Small intestine (tissue), 7 donors: ENCODE measurements at regions not wholly inside any gene's neighbourhood (a gene's known extent, or its start where the extent isn't known, plus 50 kb on each side); places are given as distances from the start of the nearest gene placed in this dataset.

Experiments used
- DNase-seq, 2 donors: peaks; one replicate each; pipeline versions ENCODE4 v3.0.0 to v3.0.0-alpha.2; 2013
- FAIRE-seq: peaks from 2 replicates; lab custom pipeline; 2012; peaks lifted over from hg19 to GRCh38; lab: Jason Lieb, UNC
- H3K27ac ChIP-seq, 3 donors: one replicate each; pipeline ENCODE4 v1.5.1; 2013; ENCODE audit warnings: low read length in 2 of 3, mild to moderate bottlenecking in 2 of 3, control low read depth in 1 of 3, inconsistent platforms in 1 of 3, low read depth in 1 of 3, moderate library complexity in 1 of 3
- H3K27me3 ChIP-seq, 3 donors: one replicate each; pipeline ENCODE4 v1.6.1; 2013; ENCODE audit warnings: low read length in 3 of 3, inconsistent platforms in 1 of 3; ENCODE audit not compliant: control insufficient read depth in 3 of 3, insufficient read depth in 3 of 3
- H3K36me3 ChIP-seq, 3 donors: one replicate each; pipeline ENCODE4 v1.6.1; 2013; ENCODE audit warnings: low read length in 3 of 3, inconsistent platforms in 1 of 3, low read depth in 1 of 3, mild to moderate bottlenecking in 1 of 3, moderate library complexity in 1 of 3; ENCODE audit not compliant: control insufficient read depth in 3 of 3, insufficient read depth in 2 of 3
- H3K4me1 ChIP-seq, 3 donors: one replicate each; pipeline ENCODE4 v1.6.1; 2013; ENCODE audit warnings: low read length in 2 of 3, inconsistent platforms in 1 of 3, low read depth in 1 of 3, mild to moderate bottlenecking in 1 of 3, moderate library complexity in 1 of 3; ENCODE audit not compliant: control insufficient read depth in 3 of 3, insufficient read depth in 2 of 3
- H3K4me3 ChIP-seq, 3 donors: one replicate each; pipeline ENCODE4 v1.5.1; 2013; ENCODE audit warnings: low read length in 3 of 3, control low read depth in 1 of 3, inconsistent platforms in 1 of 3, low read depth in 1 of 3, mild to moderate bottlenecking in 1 of 3, moderate library complexity in 1 of 3
- H3K9me3 ChIP-seq, 2 donors: one replicate each; pipeline ENCODE4 v1.6.1; 2013; ENCODE audit warnings: low read depth in 1 of 2, low read length in 1 of 2; ENCODE audit not compliant: control insufficient read depth in 2 of 2, insufficient read depth in 1 of 2
- WGBS, 3 donors: extraction: QIAGEN DNeasy Blood & Tissue Kit; methylation state at CpG; one replicate each; pipeline ENCODE4 v1.1.7; 2013; 5-methylcytosine and 5-hydroxymethylcytosine counted together
- donor health status: healthy with polysubstance abuse.
- donor health status: control.
- donor health status: control.
- donor health status: Bipolar disorder and iron deficiency.
- donor health status: healthy.

DNA sequence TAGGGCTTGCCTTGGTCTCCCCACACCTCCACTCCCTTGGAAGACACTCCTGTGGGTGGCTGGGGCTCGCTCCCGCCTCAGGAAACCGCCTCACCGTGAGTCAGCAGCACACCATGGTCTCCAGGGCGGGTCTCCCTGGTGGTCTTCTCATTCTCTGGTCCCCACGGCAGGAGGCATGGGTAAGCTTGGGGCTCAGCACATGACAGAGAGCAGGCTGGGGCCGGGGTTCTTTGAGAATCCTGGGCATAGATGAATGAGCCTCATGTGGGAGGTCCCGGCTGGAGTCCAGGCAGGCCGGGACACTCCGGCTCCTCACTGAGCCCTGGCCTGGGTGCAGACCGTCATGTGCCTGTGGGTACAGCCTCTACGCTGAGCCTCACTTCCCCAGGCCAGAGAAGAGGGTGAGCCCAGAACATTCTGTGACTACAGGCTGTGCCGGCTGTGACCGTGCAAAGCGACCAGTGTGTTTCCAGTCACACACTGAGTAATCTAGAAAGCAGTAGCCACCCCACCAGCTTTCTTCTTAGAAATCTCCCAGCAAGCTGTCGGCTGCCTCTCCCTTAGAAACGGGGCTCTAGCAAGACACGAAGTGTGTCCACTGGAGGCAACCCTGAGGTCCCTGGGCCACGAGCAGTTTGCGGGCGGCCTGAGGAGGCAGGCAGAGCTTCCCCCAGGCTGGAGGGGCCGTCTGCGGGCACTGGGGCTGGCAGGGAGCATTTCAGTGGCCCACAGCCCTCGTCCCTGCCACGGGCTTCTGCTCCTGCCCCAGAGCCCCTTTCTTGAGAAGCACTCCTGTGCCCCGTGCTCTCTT, 93.1 kb downstream of the RHOB start:
- FAIRE-seq: no peak
- WGBS, 3 donors: 78 to 86% (median 83%) methylated on average over 26 of the region's 26 CpGs

DNA sequence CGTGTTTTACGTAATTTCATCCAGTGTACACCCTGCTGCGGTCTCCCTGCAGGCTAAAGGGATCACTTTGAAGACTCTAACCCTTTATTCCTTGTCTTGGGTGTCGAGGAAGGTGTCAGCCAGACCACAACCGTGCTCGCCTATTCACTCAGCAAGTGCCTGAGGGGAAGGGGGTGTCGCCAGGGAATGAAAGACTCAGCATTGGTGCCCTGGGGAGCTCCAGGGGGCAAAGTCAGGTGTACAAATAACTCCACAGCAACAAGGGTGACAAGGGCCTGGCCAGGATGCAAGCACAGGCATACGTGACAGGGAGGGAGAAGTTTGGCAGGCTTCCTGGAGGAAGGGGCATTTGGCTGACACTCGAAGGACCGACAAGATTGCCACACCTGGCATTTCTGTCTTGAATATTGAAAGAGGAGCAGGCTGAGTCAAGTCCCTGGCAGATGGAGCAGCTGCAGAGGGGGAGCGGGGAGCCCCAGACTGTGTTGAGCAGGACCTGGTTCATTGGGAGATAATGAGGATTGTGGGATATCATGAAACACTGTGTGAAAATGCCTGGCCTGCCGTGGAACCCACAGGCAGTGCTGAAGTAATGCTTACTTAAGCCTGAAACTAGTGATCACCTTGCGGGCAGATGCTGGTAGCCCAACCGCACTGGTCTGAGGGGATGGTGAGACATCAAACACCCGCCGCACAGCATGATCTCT, 93.9 kb downstream of the RHOB start:
- peaks cover 0 to 29% (median 0%) of the 10 kb centered on the region in 3 donors for H3K4me1 ChIP-seq
- H3K4me3 ChIP-seq: no peak overlapping the region
- DNase-seq (no peak), FAIRE-seq (no peak)
- WGBS, 3 donors: 78 to 90% (median 78%) methylated on average over 16 of the region's 16 CpGs
- no peak overlapping the region for H3K27ac ChIP-seq
- H3K27me3 ChIP-seq: no peaks in the 10 kb centered on the region
- H3K36me3 ChIP-seq: no peaks in the 10 kb centered on the region
- peaks cover 0 to 1% of the 10 kb centered on the region in 2 donors for H3K9me3 ChIP-seq

More for the DNA sequence above, 93.1 kb downstream of the RHOB start:
- no peak for DNase-seq
- no peaks in the 10 kb centered on the region for H3K27me3 ChIP-seq
- H3K27ac ChIP-seq: no peak overlapping the region
- no peak overlapping the region for H3K4me3 ChIP-seq
- no peaks in the 10 kb centered on the region for H3K36me3 ChIP-seq
- H3K9me3 ChIP-seq: no peaks in the 10 kb centered on the region
- H3K4me1 ChIP-seq: peaks cover 0 to 29% (median 0%) of the 10 kb centered on the region in 3 donors

DNA sequence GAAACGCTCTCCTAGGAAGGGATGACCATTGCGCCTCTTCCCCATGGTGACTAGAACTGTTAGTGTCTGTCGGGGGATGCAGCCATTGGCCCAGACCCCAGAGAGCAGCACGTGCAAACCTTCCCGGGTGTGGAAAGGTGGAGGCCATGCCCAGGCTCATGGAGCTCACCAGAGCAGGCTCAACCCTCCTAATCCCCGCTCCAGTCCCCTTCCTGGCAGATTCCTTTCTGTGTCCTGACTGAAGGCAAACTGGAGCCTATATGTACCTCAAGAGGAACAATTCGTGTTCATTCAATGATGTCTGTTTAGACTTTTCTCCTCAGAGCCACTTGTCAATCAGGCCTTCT, 94.4 kb downstream of the RHOB start:
- WGBS, 3 donors: 83 to 89% (median 85%) methylated on average over 7 of the region's 7 CpGs
- no peak for FAIRE-seq

DNA sequence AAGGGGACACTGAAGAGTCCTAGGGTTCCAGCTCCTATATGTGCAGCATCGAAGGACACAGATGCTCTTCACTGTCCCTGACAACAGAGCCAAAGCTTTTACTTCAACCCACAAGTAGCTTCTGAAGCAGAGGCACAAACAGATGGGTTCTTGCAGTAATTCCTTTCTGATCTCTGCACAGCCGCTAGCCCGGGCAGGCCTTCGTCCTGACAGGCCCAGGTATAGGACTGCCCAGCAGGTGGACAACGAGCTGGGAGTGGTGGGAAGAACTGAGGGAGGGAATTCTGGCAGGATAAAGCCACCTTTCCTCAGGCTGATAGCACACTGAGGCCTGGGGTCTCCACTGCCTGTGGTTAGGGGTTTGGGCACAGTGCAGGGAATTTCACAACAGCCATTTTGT, 94.8 kb downstream of the RHOB start:
- H3K4me1 ChIP-seq: peaks cover 0 to 29% (median 0%) of the 10 kb centered on the region in 3 donors
- H3K4me3 ChIP-seq: no peak overlapping the region
- 86 to 90% (median 89%) methylated on average over 5 of the region's 5 CpGs for WGBS, 3 donors
- H3K27me3 ChIP-seq: no peaks in the 10 kb centered on the region
- peaks cover 0 to 6% of the 10 kb centered on the region in 2 donors for H3K9me3 ChIP-seq
- DNase-seq (no peak), FAIRE-seq (no peak)
- H3K36me3 ChIP-seq: no peaks in the 10 kb centered on the region
- H3K27ac ChIP-seq: no peak overlapping the region

More for the DNA sequence above, 94.4 kb downstream of the RHOB start:
- DNase-seq: no peak
- Histone ChIP-seq H3K27me3 (no peaks in the 10 kb centered on the region), H3K9me3 (peaks cover 0 to 6% of the 10 kb centered on the region in 2 donors), H3K4me3 (no peak overlapping the region), H3K36me3 (no peaks in the 10 kb centered on the region), H3K4me1 (peaks cover 0 to 29% (median 0%) of the 10 kb centered on the region in 3 donors), H3K27ac (no peak overlapping the region)

DNA sequence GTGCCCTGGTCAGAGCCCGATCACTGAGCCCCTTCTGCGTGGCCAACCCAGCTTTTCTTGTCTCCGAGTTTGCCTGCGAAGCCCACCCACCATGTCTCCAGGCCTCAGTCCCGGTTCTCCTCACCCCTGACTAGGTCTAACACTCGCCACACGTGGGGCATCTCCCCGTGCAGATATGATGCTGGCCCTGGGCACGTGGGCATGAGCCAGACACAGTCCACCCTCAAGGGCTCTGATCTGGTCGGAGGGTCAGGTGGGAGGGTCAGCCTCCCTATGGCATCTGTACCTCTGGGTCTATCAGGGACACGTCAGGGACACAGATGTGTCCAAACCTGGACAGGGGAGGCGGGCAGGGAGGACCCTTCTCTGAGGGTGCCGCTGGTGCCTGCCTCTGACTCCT, 95.4 kb downstream of the RHOB start:
- Histone ChIP-seq H3K9me3 (peaks cover 0 to 6% of the 10 kb centered on the region in 2 donors), H3K27ac (no peak overlapping the region), H3K36me3 (no peaks in the 10 kb centered on the region), H3K4me1 (peaks cover 0 to 26% (median 0%) of the 10 kb centered on the region in 3 donors), H3K4me3 (no peak overlapping the region), H3K27me3 (no peaks in the 10 kb centered on the region)
- FAIRE-seq: no peak
- WGBS, 3 donors: 84 to 87% (median 85%) methylated on average over 13 of the region's 13 CpGs
- no peak for DNase-seq

DNA sequence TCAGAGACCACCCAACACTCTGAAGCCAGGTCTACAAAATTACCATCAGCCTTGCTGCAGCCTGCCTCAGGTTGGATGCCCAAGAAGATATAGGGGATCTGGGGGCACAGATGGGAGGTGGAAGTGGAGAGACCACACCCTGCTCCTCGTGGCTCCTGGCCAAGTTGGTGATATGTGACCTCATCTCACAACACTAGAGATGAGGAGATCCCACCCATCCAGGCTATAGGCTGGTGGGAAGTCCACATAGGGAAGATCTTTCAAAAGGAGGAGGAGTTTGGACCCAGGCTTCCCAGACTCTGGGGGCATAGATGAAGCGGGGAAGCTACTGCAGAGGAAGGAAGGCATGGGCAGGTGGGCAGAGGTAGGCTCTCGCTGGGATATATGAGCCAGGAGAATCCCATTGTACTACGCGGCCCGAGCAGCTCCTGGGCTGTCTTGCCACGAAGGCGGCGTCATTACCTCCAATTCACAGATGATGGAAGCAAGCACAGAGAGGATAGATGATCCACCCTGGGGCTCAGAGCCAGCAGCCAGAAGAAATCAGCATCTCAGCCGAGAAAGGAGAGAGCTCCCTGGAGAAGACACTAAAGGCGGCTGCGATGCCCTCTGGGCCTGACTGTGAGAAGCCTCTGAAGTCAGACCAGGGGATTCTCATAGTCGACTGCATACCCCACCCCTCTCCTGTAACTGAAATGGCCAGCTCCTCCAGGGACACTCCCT, 96.0 kb downstream of the RHOB start:
- no peaks in the 10 kb centered on the region for H3K27me3 ChIP-seq
- no peak for FAIRE-seq
- H3K4me3 ChIP-seq: no peak overlapping the region
- peaks cover 0 to 6% of the 10 kb centered on the region in 2 donors for H3K9me3 ChIP-seq
- no peaks in the 10 kb centered on the region for H3K36me3 ChIP-seq
- 69 to 79% (median 70%) methylated on average over 13 of the region's 13 CpGs for WGBS, 3 donors
- H3K27ac ChIP-seq: no peak overlapping the region
- H3K4me1 ChIP-seq: peaks cover 0 to 19% (median 0%) of the 10 kb centered on the region in 3 donors
- DNase-seq: no peak

DNA sequence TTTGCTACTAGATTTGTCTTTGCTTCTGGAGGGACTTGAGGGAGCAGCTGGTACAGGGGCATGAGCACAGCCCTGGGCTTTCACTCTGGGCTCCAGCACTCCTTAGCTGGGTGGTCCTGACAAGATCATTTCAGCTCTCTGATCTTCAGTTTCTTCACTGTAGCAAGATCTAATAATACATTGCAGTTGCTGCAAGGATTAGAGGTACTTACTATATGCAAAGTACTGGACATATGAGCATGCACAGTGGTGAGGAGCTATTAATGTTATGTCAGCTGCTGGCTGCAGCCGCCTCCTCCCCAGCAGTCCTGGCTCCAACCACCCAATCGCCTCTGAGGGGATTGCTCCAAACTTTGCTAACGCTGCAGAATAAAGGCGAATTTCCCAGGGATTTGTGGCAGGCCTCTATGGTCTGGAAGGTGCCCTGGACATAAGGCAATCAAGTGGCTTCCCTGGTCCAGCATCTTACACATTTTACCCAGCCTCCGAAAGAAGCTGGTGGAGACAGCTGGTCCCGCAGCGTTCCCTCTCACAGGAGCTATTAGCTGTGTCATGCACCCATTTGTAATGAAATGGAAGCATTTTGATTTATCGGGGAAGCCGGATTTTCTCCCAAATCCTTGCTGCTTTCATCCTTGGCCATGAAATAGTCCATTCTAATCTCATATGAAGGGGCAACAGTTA, 96.7 kb downstream of the RHOB start:
- Histone ChIP-seq H3K36me3 (no peaks in the 10 kb centered on the region), H3K9me3 (peaks cover 0 to 6% of the 10 kb centered on the region in 2 donors), H3K27ac (no peak overlapping the region), H3K4me1 (peaks cover 0 to 12% (median 0%) of the 10 kb centered on the region in 3 donors), H3K4me3 (no peak overlapping the region), H3K27me3 (no peaks in the 10 kb centered on the region)
- DNase-seq: no peak
- no peak for FAIRE-seq
- WGBS, 3 donors: 62 to 77% (median 72%) methylated on average over 9 of the region's 9 CpGs
